Mesenteric fat pad (tissue), 1 donor: ENCODE measurements at regions not wholly inside any gene's neighbourhood (a gene's known extent, or its start where the extent isn't known, plus 50 kb on each side); places are given as distances from the start of the nearest gene placed in this dataset.
"Not testable (repeated sequence)": the region's sequence is repeated elsewhere in the genome, so short reads cannot be mapped to it uniquely, and the experiment has no call there.

Experiments
- DNase-seq: peaks from one replicate; pipeline ENCODE4 v3.0.0-alpha.2; 2020; ENCODE audit warnings: low spot score
- donor health status: DM: yes; HTN: yes; CAD: no.

- no peak for DNase-seq
Observed at GRCh38 chr5:104081232-104081631, 518.6 kb upstream of the NUDT12 start.

GRCh38 chr5:104080646-104081175 is 518.1 kb upstream of the NUDT12 start:
- DNase-seq: no peak

GRCh38 chr5:104079861-104080645 is 517.5 kb upstream of the NUDT12 start:
- DNase-seq: not testable (repeated sequence)

GRCh38 chr5:104071887-104072286 is 509.3 kb upstream of the NUDT12 start:
- no peak for DNase-seq

- DNase-seq: no peak
Observed at GRCh38 chr5:104062621-104063377, 500.2 kb upstream of the NUDT12 start.

GRCh38 chr5:104061707-104062106 is 499.1 kb upstream of the NUDT12 start:
- no peak for DNase-seq

GRCh38 chr5:104053353-104053649 is 490.7 kb upstream of the NUDT12 start:
- DNase-seq: no peak

GRCh38 chr5:104052558-104053352 is 490.2 kb upstream of the NUDT12 start:
- no peak for DNase-seq

GRCh38 chr5:104050436-104050835 is 487.8 kb upstream of the NUDT12 start:
- no peak for DNase-seq

- no peak for DNase-seq
Observed at GRCh38 chr5:104049752-104050151, 487.2 kb upstream of the NUDT12 start.

GRCh38 chr5:104048231-104048630 is 485.6 kb upstream of the NUDT12 start:
- DNase-seq: no peak

GRCh38 chr5:104045987-104046386 is 483.4 kb upstream of the NUDT12 start:
- DNase-seq: no peak

- DNase-seq: not testable (repeated sequence)
Observed at GRCh38 chr5:104039871-104040270, 477.3 kb upstream of the NUDT12 start.

GRCh38 chr5:104037136-104037535 is 474.5 kb upstream of the NUDT12 start:
- not testable (repeated sequence) for DNase-seq

- not testable (repeated sequence) for DNase-seq
Observed at GRCh38 chr5:104033186-104033585, 470.6 kb upstream of the NUDT12 start.

GRCh38 chr5:104024538-104024937 is 461.9 kb upstream of the NUDT12 start:
- DNase-seq: no peak

- DNase-seq: no peak
Observed at GRCh38 chr5:104023739-104024138, 461.1 kb upstream of the NUDT12 start.

- DNase-seq: no peak
Observed at GRCh38 chr5:104019956-104020355, 457.4 kb upstream of the NUDT12 start.

GRCh38 chr5:104018299-104018698 is 455.7 kb upstream of the NUDT12 start:
- DNase-seq: no peak

- no peak for DNase-seq
Observed at GRCh38 chr5:104016646-104017045, 454.1 kb upstream of the NUDT12 start.

GRCh38 chr5:104015765-104016164 is 453.2 kb upstream of the NUDT12 start:
- DNase-seq: no peak

GRCh38 chr5:104002783-104003182 is 440.2 kb upstream of the NUDT12 start:
- not testable (repeated sequence) for DNase-seq
